WERI-Rb-1 (cell line): ENCODE measurements at regions not wholly inside any gene's neighbourhood (a gene's known extent, or its start where the extent isn't known, plus 50 kb on each side); places are given as distances from the start of the nearest gene placed in this dataset.

ENCODE experiments used
- DNase-seq: peaks from one replicate; pipeline ENCODE4 v3.0.0-alpha.2; 2020
- H3K27ac ChIP-seq: fragments of 250-450 bp; sonication (Bioruptor Pico); 2 replicates; pipeline ENCODE4 v1.5.1; 2020; ENCODE audit warnings: mild to moderate bottlenecking, moderate library complexity
- H3K27me3 ChIP-seq: fragments of 250-450 bp; sonication (Bioruptor Pico); 2 replicates; pipeline ENCODE4 v1.5.1; 2021; ENCODE audit warnings: mild to moderate bottlenecking, low read depth, moderate library complexity; ENCODE audit not compliant: insufficient read depth, severe bottlenecking
- H3K36me3 ChIP-seq: fragments of 250-450 bp; sonication (Bioruptor Pico); 2 replicates; pipeline ENCODE4 v1.5.1; 2020; ENCODE audit warnings: mild to moderate bottlenecking, moderate library complexity
- H3K4me3 ChIP-seq: 2 replicates; pipeline ENCODE4 v1.5.1; 2011; ENCODE audit warnings: low read depth, mild to moderate bottlenecking, control low read depth, low read length
- H3K9me3 ChIP-seq: fragments of 250-450 bp; sonication (Bioruptor Pico); 2 replicates; pipeline ENCODE4 v1.5.1; 2021; ENCODE audit warnings: mild to moderate bottlenecking, moderate library complexity; ENCODE audit not compliant: severe bottlenecking
- TF ChIP-seq, protein P1 (sequence below): IDR thresholded peaks from 2 replicates; pipeline ENCODE4 v1.5.1; 2011; ENCODE audit warnings: low read depth, mild to moderate bottlenecking, control low read depth, inconsistent platforms, low read length

DNA sequence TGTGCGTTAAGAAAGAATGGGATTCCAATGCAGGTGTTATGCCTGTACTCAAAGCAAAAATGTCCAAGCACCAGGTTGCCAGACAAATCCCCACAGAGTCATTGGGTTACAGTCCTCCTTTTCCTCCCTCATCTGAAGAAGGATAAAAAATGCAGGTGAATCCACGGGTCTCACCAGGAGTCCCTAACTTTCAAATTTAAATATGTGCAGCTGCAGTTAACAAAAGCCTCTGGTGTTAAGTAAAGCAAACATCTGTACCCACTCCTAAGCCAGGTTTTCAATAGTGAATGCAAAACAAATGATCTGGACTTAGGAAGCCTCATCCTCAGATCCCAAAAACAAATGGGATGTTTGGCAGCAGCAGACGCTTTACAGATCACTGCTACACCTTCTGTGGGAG is 70.4 kb upstream of the SETMAR start:
- peaks cover 3% of the 10 kb centered on the region for H3K9me3 ChIP-seq
- H3K27ac ChIP-seq = no peak overlapping the region
- no peak for DNase-seq
- H3K36me3 ChIP-seq = no peaks in the 10 kb centered on the region
- H3K4me3 ChIP-seq = no peak overlapping the region
- TF ChIP-seq, protein P1, sequence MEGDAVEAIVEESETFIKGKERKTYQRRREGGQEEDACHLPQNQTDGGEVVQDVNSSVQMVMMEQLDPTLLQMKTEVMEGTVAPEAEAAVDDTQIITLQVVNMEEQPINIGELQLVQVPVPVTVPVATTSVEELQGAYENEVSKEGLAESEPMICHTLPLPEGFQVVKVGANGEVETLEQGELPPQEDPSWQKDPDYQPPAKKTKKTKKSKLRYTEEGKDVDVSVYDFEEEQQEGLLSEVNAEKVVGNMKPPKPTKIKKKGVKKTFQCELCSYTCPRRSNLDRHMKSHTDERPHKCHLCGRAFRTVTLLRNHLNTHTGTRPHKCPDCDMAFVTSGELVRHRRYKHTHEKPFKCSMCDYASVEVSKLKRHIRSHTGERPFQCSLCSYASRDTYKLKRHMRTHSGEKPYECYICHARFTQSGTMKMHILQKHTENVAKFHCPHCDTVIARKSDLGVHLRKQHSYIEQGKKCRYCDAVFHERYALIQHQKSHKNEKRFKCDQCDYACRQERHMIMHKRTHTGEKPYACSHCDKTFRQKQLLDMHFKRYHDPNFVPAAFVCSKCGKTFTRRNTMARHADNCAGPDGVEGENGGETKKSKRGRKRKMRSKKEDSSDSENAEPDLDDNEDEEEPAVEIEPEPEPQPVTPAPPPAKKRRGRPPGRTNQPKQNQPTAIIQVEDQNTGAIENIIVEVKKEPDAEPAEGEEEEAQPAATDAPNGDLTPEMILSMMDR = no peak
- no peaks in the 10 kb centered on the region for H3K27me3 ChIP-seq

DNA sequence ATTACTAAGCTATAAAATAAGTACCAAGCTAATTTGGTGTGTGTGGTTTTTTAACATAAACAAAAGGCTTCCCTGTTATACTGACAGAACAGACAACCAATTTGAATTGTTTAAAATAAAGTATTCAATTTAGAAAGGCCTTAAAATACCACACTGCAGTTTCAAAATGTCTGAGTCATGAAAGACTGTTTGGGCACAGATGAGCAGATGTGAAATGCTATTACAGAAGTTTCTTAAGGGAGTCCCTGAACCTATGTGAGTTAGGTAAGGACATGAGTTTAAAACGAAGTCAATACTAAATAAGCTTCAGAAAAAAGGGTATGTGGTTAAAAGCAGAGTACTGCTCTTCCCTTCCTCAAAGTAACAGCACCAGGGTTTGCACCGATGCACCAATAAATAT is 69.7 kb upstream of the SETMAR start:
- Histone ChIP-seq H3K9me3 (peaks cover 3% of the 10 kb centered on the region), H3K4me3 (no peak overlapping the region), H3K27me3 (no peaks in the 10 kb centered on the region), H3K27ac (no peak overlapping the region), H3K36me3 (no peaks in the 10 kb centered on the region)
- DNase-seq = no peak
- TF ChIP-seq, protein P1 = no peak

DNA sequence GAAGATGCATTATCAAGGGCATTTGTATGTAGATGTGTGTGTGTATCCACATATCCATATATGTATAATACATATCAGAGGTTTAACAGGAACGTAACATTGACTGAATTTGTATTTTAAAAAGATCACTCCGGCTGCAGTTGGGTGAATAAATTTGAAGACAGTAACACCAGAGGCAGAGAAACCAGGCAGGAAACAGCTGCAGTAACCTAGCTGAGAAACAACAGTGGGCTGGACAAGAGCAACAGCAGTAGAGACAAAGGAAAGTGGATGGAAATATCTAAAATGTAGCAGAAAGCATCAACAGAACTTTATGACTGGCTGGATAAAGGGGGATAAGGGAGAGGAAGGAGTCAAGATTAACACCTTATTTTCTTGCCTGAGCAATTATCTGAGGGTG is 68.3 kb upstream of the SETMAR start:
- Histone ChIP-seq H3K27ac (no peak overlapping the region), H3K36me3 (no peaks in the 10 kb centered on the region), H3K4me3 (no peak overlapping the region), H3K27me3 (no peaks in the 10 kb centered on the region), H3K9me3 (peaks cover 3% of the 10 kb centered on the region)
- no peak for DNase-seq
- TF ChIP-seq, protein P1 = no peak

DNA sequence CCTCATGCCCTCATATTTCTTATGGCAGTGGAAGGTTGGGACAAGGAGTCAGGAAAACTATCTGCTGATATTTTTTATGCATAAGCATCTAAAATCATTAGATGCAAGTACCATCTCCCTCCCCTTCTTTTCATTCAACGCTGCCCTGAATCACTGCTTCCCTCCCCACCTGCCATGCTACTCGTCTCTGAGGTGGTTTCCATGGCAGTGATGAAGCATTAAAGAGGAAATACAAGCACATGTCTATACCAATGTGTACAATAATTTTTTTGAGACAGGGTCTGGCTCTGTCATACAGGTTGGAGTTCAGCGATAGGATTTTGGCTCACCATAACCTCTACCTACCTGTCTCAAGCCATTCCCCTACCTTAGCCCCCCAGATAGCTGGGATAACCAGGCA is 67.5 kb upstream of the SETMAR start:
- Histone ChIP-seq H3K36me3 (no peaks in the 10 kb centered on the region), H3K27ac (no peak overlapping the region), H3K4me3 (no peak overlapping the region), H3K27me3 (no peaks in the 10 kb centered on the region), H3K9me3 (peaks cover 3% of the 10 kb centered on the region)
- no peak for DNase-seq
- TF ChIP-seq, protein P1 = no peak

DNA sequence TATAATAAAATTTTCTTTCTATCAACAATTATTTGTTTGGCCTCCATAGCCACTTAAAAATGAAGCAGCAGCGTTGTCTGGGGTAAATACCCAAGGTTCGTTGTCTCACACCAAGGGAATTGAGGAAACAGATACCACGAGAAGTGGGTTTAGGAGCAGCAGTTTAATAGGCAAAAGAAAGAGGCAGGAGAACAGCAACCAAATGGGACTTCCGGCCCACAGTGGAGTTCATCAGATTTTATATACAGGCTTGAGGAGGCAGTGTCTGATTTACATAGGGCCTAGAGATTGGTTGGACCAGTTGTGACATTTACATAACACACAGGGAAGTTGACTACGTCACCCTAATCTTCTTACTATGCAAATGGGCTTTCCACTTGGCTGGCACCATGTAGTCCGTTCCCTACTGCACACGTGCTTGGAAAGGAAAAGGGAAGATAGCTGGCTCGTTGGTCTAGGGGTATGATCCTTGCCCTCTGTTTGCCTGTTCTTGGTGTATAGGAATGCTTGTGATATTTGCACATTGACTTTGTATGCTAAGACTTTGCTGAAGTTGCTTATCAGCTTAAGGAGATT is 61.5 kb upstream of the SETMAR start:
- DNase-seq = no peak
- Histone ChIP-seq H3K27me3 (no peaks in the 10 kb centered on the region), H3K36me3 (no peaks in the 10 kb centered on the region), H3K27ac (no peak overlapping the region), H3K4me3 (no peak overlapping the region), H3K9me3 (peaks cover 6% of the 10 kb centered on the region)
- TF ChIP-seq, protein P1 = no peak

DNA sequence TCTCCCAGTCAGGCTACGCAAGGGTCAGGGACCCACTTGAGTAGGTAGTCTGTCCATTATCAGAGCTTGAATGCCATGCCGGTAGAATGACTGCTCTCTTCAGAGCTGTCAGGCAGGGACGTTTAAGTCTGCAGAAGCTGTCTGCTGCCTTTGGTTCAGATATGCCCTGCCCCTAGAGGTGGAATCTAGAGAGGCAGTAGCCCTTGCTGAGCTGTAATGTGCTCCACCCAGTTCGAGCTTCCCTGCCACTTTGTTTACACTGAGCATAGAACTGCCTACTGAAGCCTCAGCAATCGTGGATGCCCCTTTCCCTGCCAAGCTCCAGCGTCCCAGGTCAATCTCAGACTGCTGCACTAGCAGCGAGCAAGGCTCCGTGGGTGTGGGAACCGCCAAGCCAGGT is 57.5 kb upstream of the SETMAR start:
- Histone ChIP-seq H3K4me3 (no peak overlapping the region), H3K27ac (no peak overlapping the region), H3K9me3 (peaks cover 6% of the 10 kb centered on the region), H3K36me3 (no peaks in the 10 kb centered on the region), H3K27me3 (no peaks in the 10 kb centered on the region)
- TF ChIP-seq, protein P1 = peak; percentile 43
- DNase-seq = peak; percentile 21
